ENCODE measurements at regions not wholly inside any gene's neighbourhood (a gene's known extent, or its start where the extent isn't known, plus 50 kb on each side); places are given as distances from the start of the nearest gene placed in this dataset.

DNA sequence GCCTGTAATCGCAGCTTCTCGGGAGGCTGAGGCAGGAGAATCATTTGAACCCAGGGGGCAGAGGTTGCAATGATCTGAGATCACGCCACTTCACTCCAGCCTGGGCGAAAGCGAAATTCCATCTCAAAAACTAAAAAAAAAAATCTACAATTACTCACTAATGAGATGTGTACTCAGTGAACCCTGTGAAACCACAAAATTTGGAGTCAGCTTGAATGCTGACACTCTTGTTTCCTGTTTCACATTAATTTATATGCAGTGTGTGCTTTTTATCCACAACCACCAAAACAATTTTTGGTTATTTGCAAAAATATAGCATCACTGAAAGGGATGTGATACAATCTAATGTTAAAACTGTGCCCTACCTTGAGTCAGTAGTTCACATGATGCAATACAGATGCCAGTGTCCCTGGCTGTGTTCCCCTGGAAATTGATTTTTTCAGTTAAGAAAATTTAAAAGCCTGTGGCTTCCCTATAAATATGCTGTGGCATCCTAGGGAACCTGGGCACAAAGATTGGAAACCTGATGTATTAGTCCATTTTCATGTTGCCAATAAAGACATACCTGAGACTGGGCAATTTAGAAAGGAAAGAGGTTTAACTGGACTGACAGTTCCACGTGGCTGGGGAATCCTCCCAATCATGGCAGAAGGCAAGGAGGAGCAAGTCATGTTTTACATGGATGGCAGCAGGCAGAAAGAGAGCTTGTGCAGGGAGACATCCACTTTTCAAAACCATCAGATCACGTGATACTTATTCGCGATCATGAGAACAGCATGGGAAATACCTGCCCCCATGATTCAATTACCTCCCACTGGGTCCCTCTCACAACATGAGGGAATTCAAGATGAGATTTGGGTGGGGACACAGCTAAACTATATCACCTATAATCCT, 337.5 kb upstream of the NT5C1B start:
- TF ChIP-seq, protein P1, sequence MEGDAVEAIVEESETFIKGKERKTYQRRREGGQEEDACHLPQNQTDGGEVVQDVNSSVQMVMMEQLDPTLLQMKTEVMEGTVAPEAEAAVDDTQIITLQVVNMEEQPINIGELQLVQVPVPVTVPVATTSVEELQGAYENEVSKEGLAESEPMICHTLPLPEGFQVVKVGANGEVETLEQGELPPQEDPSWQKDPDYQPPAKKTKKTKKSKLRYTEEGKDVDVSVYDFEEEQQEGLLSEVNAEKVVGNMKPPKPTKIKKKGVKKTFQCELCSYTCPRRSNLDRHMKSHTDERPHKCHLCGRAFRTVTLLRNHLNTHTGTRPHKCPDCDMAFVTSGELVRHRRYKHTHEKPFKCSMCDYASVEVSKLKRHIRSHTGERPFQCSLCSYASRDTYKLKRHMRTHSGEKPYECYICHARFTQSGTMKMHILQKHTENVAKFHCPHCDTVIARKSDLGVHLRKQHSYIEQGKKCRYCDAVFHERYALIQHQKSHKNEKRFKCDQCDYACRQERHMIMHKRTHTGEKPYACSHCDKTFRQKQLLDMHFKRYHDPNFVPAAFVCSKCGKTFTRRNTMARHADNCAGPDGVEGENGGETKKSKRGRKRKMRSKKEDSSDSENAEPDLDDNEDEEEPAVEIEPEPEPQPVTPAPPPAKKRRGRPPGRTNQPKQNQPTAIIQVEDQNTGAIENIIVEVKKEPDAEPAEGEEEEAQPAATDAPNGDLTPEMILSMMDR (conservative IDR thresholded peaks at IDR 0.05) = no peak
- no peak for TF ChIP-seq ZFX (IDR thresholded peaks at IDR 0.05)
